B cell (primary cell): ENCODE measurements at regions not wholly inside any gene's neighbourhood (a gene's known extent, or its start where the extent isn't known, plus 50 kb on each side); places are given as distances from the start of the nearest gene placed in this dataset.

Experiments used
- ATAC-seq: fragments of 200-7000 bp; cut with Tn5 transposase; one replicate; pipeline ENCODE4 v1.10.0; 2021; ENCODE audit warnings: low read depth, mild to moderate bottlenecking, moderate number of reproducible peaks, moderate library complexity
- CTCF ChIA-PET: fragments of 350-600 bp; sonication (Branson Sonifier 250); formaldehyde crosslinking; loops from one replicate; lab custom pipeline; 2021; ENCODE audit warnings: antibody characterized with exemption, inconsistent platforms; lab: Charles Lee
- POLR2A ChIA-PET: fragments of 350-600 bp; sonication (Branson Sonifier 250); formaldehyde crosslinking; loops from one replicate; lab custom pipeline; 2021; ENCODE audit warnings: antibody characterized with exemption; lab: Charles Lee
- DNase-seq: peaks from one replicate; pipeline ENCODE4 v3.0.0; 2013
- H2AFZ ChIP-seq: 2 replicates; pipeline ENCODE4 v1.6.1; 2012; ENCODE audit warnings: mild to moderate bottlenecking, low read depth, low read length; ENCODE audit not compliant: insufficient read depth, poor library complexity, severe bottlenecking
- H3K27ac ChIP-seq, 2 donors: 1 replicate in 1 of 2; 2 replicates in 1 of 2; pipeline ENCODE4 v1.5.1; 2012 to 2013; ENCODE audit warnings: low read length in 2 of 2, mild to moderate bottlenecking in 2 of 2, moderate library complexity in 1 of 2
- H3K27me3 ChIP-seq, 4 experiments: fragments of 200-600 bp in 1 of 4; sonication (generic) in 1 of 4; replicated peaks in 1 of 4; 1 replicate in 2 of 4; 2 replicates in 2 of 4; pipeline versions ENCODE4 v1.6.1 to v1.7.0; 2013 to 2016; ENCODE audit warnings: low read length in 3 of 4, mild to moderate bottlenecking in 2 of 4, mixed read lengths in 1 of 4, moderate library complexity in 1 of 4; ENCODE audit not compliant: insufficient read depth in 4 of 4, control insufficient read depth in 3 of 4; ENCODE audit errors: control extremely low read depth in 1 of 4
- H3K36me3 ChIP-seq, 2 experiments: replicated peaks in 1 of 2; 1 replicate in 1 of 2; 2 replicates in 1 of 2; pipeline versions ENCODE4 v1.6.1 to v1.7.1; 2013; ENCODE audit warnings: low read length in 1 of 2; ENCODE audit not compliant: insufficient read depth in 2 of 2, control insufficient read depth in 1 of 2; ENCODE audit errors: control extremely low read depth in 1 of 2, extremely low read depth in 1 of 2
- H3K4me1 ChIP-seq, 2 donors: fragments of 200-600 bp in 1 of 2; sonication (generic) in 1 of 2; 1 replicate in 1 of 2; 2 replicates in 1 of 2; pipeline versions ENCODE4 v1.5.1 to v1.6.1; 2013 to 2017; ENCODE audit warnings: low read length in 2 of 2; ENCODE audit not compliant: control insufficient read depth in 2 of 2, insufficient read depth in 2 of 2
- H3K4me2 ChIP-seq: replicated peaks from 2 replicates; pipeline ENCODE3; 2012; ENCODE audit warnings: mild to moderate bottlenecking, low read depth, low read length; ENCODE audit not compliant: poor library complexity, severe bottlenecking
- H3K4me3 ChIP-seq, 5 experiments: fragments of 200-600 bp in 1 of 5; sonication (generic) in 1 of 5; 1 replicate in 3 of 5; 2 replicates in 2 of 5; pipeline versions ENCODE4 v1.5.1 to v1.7.0; 2011 to 2016; ENCODE audit warnings: low read length in 4 of 5, mild to moderate bottlenecking in 4 of 5, low read depth in 2 of 5, control low read depth in 1 of 5, moderate library complexity in 1 of 5; ENCODE audit not compliant: insufficient read depth in 1 of 5; ENCODE audit errors: control extremely low read depth in 1 of 5, extremely low read depth in 1 of 5
- H3K79me2 ChIP-seq: fragments of 200-600 bp; sonication (generic); one replicate; pipeline ENCODE4 v1.6.0; 2016; ENCODE audit warnings: low read length; ENCODE audit not compliant: control insufficient read depth, insufficient read depth
- H3K9ac ChIP-seq: fragments of 200-600 bp; sonication (generic); 2 replicates; pipeline ENCODE4 v1.6.1; 2017; ENCODE audit warnings: mild to moderate bottlenecking, low read length, moderate library complexity
- H3K9me3 ChIP-seq, 3 donors: one replicate each; pipeline versions ENCODE4 v1.6.1 to v1.7.1; 2013; ENCODE audit warnings: low read length in 2 of 3; ENCODE audit not compliant: control insufficient read depth in 2 of 3, insufficient read depth in 1 of 3; ENCODE audit errors: control extremely low read depth in 1 of 3
- H4K20me1 ChIP-seq: 2 replicates; pipeline ENCODE4 v1.6.0; 2012; ENCODE audit warnings: mild to moderate bottlenecking, low read length; ENCODE audit not compliant: insufficient read depth, control insufficient read depth, poor library complexity, severe bottlenecking
- H3K27ac Mint-ChIP-seq: one replicate; pipeline ENCODE4 v1.8.0; 2021; ENCODE audit warnings: mixed read lengths
- H3K27me3 Mint-ChIP-seq: one replicate; pipeline ENCODE4 v1.8.0; 2021; ENCODE audit warnings: mixed read lengths
- H3K4me1 Mint-ChIP-seq: one replicate; pipeline ENCODE4 v1.8.0; 2021; ENCODE audit warnings: mixed read lengths
- H3K4me3 Mint-ChIP-seq: one replicate; pipeline ENCODE4 v1.8.0; 2021; ENCODE audit warnings: mixed read lengths
- H3K9me3 Mint-ChIP-seq: one replicate; pipeline ENCODE4 v1.8.0; 2022; ENCODE audit warnings: mixed read lengths; ENCODE audit not compliant: insufficient read depth
- EZH2 ChIP-seq: IDR thresholded peaks from 2 replicates; pipeline ENCODE4 v1.6.1; 2012; ENCODE audit warnings: borderline replicate concordance, low read depth, mild to moderate bottlenecking, moderate library complexity, low read length; ENCODE audit not compliant: insufficient read depth, poor library complexity, severe bottlenecking
- WGBS: methylation state at CpG from one replicate; pipeline ENCODE4 v1.1.5; 2013; ENCODE audit warnings: missing lambda C conversion rate; ENCODE audit not compliant: insufficient coverage; 5-methylcytosine and 5-hydroxymethylcytosine counted together
- intact Hi-C: fragments of 100-400 bp; cut with micrococcal nuclease; formaldehyde crosslinking; loops from one replicate; pipeline ENCODE4 v1.10.0; 2022
- TF ChIP-seq, protein P1 (sequence below): fragments of 200-600 bp; IDR thresholded peaks from one replicate; pipeline ENCODE4 v1.8.0; 2022; ENCODE audit warnings: antibody characterized with exemption, mild to moderate bottlenecking

DNA sequence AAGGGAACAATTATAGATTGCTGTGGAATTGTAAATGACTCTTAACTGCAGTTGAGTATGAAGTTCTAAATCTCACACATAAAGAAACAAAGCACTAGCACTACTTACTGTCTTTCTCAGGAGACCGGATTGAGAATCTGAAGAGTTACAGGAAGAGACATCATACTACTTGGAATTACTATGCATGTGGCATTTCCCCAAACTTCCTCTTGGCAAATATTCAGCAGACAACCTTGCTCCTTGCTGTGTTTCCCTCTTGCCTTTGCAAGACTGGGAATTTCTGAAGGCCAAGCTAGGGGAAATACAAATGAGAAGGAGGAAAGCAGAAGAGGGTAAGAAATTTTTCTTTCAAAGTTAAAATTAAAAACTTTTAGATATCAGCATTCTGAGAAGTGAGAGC, 173.6 kb upstream of the KCTD3 start:
- Mint-ChIP-seq H3K9me3 (peaks cover 11% of the 10 kb centered on the region), H3K27me3 (no peaks in the 10 kb centered on the region), H3K4me3 (no peak overlapping the region), H3K27ac (no peak overlapping the region), H3K4me1 (no peaks in the 10 kb centered on the region)
- Histone ChIP-seq H3K9ac (no peak overlapping the region), H4K20me1 (no peaks in the 10 kb centered on the region), H2AFZ (no peak overlapping the region), H3K4me2 (no peak overlapping the region), H3K27me3 (no peaks in the 10 kb centered on the region), H3K4me3 (no peak overlapping the region), H3K4me1 (no peaks in the 10 kb centered on the region), H3K9me3 (peaks cover 0 to 22% (median 0%) of the 10 kb centered on the region in 3 donors), H3K27ac (no peak overlapping the region), H3K36me3 (no peaks in the 10 kb centered on the region), H3K79me2 (no peaks in the 10 kb centered on the region)
- ChIA-PET POLR2A (no interaction called here), CTCF (no interaction called here)
- TF ChIP-seq EZH2, result no peak
- TF ChIP-seq, protein P1, sequence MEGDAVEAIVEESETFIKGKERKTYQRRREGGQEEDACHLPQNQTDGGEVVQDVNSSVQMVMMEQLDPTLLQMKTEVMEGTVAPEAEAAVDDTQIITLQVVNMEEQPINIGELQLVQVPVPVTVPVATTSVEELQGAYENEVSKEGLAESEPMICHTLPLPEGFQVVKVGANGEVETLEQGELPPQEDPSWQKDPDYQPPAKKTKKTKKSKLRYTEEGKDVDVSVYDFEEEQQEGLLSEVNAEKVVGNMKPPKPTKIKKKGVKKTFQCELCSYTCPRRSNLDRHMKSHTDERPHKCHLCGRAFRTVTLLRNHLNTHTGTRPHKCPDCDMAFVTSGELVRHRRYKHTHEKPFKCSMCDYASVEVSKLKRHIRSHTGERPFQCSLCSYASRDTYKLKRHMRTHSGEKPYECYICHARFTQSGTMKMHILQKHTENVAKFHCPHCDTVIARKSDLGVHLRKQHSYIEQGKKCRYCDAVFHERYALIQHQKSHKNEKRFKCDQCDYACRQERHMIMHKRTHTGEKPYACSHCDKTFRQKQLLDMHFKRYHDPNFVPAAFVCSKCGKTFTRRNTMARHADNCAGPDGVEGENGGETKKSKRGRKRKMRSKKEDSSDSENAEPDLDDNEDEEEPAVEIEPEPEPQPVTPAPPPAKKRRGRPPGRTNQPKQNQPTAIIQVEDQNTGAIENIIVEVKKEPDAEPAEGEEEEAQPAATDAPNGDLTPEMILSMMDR, result no peak
- no peak for ATAC-seq
- intact Hi-C loops, result no loop called here
- DNase-seq, result no peak
- WGBS, result 80% methylated on average over 1 of the region's 1 CpG

DNA sequence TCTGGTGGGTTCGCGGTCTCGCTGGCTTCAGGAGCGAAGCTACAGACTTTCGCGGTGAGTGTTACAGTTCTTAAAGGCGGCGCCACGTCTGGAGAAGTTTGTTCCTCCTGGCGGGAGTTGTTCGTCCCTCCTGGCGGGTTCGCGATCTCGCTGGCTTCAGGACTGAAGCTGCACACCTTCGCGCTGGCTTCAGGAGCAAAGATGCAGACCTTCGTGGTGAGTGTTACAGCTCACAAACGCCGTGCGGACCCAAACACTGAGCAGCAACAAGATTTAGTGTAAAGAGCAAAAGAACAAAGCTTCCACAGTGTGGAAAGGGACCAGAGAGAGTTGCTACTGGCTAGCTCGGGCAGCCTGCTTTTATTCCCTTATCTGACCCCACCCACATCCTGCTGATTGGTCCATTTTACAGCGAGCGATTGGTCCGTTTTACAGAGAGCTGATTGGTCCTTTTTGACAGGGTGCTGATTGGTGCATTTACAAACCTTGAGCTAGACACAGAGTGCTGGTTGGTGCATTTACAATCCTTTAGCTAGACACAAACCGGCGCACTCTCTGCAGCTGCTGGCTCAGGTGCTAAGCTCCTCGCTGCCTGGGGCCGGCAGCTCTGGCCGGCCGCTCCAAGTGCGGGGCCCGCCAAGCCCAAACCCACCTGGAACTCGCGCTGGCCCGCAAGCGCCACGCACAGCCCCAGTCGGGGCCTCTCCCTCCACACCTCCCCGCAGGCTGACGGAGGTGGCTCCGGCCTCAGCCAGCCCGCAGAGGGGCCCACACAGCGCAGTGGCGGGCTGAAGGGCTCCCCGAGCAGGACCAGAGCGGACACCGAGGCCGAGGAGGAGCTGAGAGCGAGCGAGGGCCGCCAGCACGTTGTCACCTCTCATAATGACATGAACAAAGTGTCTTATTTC, 172.8 kb upstream of the KCTD3 start:
- 95% methylated on average over 40 of the region's 53 CpGs for WGBS
- CTCF ChIA-PET, result no interaction called here

More for the DNA sequence above, 172.8 kb upstream of the KCTD3 start:
- no peaks in the 10 kb centered on the region for H3K27me3 ChIP-seq
- Mint-ChIP-seq H3K9me3 (peaks cover 11% of the 10 kb centered on the region), H3K4me1 (no peaks in the 10 kb centered on the region), H3K4me3 (no peak overlapping the region), H3K27ac (no peak overlapping the region), H3K27me3 (no peaks in the 10 kb centered on the region)
- ATAC-seq (no peak), DNase-seq (no peak)
- H4K20me1 ChIP-seq, result no peaks in the 10 kb centered on the region
- no peak overlapping the region for H3K9ac ChIP-seq
- intact Hi-C loops, result no loop called here
- no peak overlapping the region for H3K4me2 ChIP-seq
- no peak for TF ChIP-seq EZH2
- TF ChIP-seq, protein P1, result no peak
- H3K27ac ChIP-seq, result no peak overlapping the region
- no peaks in the 10 kb centered on the region for H3K36me3 ChIP-seq
- peaks cover 0 to 22% (median 0%) of the 10 kb centered on the region in 3 donors for H3K9me3 ChIP-seq
- no peaks in the 10 kb centered on the region for H3K4me1 ChIP-seq
- POLR2A ChIA-PET, result no interaction called here
- no peak overlapping the region for H3K4me3 ChIP-seq
- H2AFZ ChIP-seq, result no peak overlapping the region
- H3K79me2 ChIP-seq, result no peaks in the 10 kb centered on the region
